Activated CD8-positive, alpha-beta T cell treated with anti-CD3 and anti-CD28 coated beads for 36 hours (primary cell): ENCODE measurements at regions not wholly inside any gene's neighbourhood (a gene's known extent, or its start where the extent isn't known, plus 50 kb on each side); places are given as distances from the start of the nearest gene placed in this dataset.

ENCODE experiments used
- ATAC-seq: fragments of 200-7000 bp; cut with Tn5 transposase; one replicate; pipeline ENCODE4 v1.10.0; 2021; ENCODE audit warnings: mild to moderate bottlenecking, moderate library complexity
- CTCF ChIA-PET: fragments of 350-600 bp; sonication (Branson Sonifier 250); formaldehyde crosslinking; loops from one replicate; lab custom pipeline; 2021; ENCODE audit warnings: antibody characterized with exemption; lab: Charles Lee
- POLR2A ChIA-PET: fragments of 350-600 bp; sonication (Branson Sonifier 250); formaldehyde crosslinking; loops from one replicate; lab custom pipeline; 2021; ENCODE audit warnings: antibody characterized with exemption; lab: Charles Lee
- DNase-seq: peaks from one replicate; pipeline ENCODE4 v3.0.0-alpha.2; 2020
- H3K27ac Mint-ChIP-seq: one replicate; pipeline ENCODE4 v1.8.0; 2021; ENCODE audit warnings: mild to moderate bottlenecking, mixed read lengths
- H3K27me3 Mint-ChIP-seq: one replicate; pipeline ENCODE4 v1.8.0; 2021; ENCODE audit warnings: mixed read lengths
- H3K36me3 Mint-ChIP-seq: one replicate; pipeline ENCODE4 v1.8.0; 2021; ENCODE audit warnings: low read depth, mixed read lengths
- H3K4me1 Mint-ChIP-seq: one replicate; pipeline ENCODE4 v1.8.0; 2021; ENCODE audit warnings: low read depth, mixed read lengths
- H3K4me3 Mint-ChIP-seq: one replicate; pipeline ENCODE4 v1.8.0; 2021; ENCODE audit warnings: mild to moderate bottlenecking, moderate library complexity, mixed read lengths
- H3K9me3 Mint-ChIP-seq: one replicate; pipeline ENCODE4 v1.8.0; 2021; ENCODE audit warnings: mixed read lengths
- intact Hi-C: fragments of 100-400 bp; cut with micrococcal nuclease; formaldehyde crosslinking; loops from one replicate; pipeline ENCODE4 v1.10.0; 2022
- TF ChIP-seq, protein P1 (sequence below): fragments of 200-600 bp; IDR thresholded peaks from one replicate; pipeline ENCODE4 v1.8.0; 2022; ENCODE audit warnings: antibody characterized with exemption, mild to moderate bottlenecking

DNA sequence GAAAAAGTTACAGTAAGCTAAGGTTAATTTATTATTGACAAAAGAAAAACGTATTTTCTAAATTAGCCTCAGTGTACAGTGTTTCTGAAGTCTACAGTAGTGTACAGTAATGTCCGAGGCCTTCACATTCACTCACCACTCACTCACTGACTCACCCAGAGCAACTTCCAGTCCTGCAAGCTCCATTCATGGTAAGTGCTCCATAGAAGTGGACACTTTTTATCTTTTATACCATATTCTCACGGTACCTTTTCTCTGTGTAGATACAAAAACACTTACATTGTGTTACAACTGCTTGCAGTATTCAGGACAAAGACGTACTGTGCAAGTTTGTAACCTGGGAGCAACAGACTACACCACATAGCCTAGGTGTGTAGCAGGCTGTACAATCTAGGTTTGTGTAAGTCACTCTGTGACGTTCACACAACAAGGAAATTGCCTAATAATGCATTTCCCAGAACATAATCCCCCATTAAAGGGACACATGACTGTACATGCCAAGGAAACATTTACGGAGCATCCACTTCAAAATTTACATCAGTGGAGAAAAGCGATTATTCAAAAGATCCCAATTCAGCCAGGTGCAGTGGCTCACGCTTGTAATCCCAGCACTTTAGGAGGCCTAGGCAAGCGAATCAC is 133.4 kb downstream of the BANF2 start:
- ATAC-seq = no peak
- Mint-ChIP-seq H3K36me3 (no peaks in the 10 kb centered on the region), H3K27ac (no peak overlapping the region), H3K4me3 (no peak overlapping the region), H3K4me1 (no peaks in the 10 kb centered on the region), H3K9me3 (no peaks in the 10 kb centered on the region), H3K27me3 (no peaks in the 10 kb centered on the region)
- CTCF ChIA-PET = no interaction called here
- TF ChIP-seq, protein P1, sequence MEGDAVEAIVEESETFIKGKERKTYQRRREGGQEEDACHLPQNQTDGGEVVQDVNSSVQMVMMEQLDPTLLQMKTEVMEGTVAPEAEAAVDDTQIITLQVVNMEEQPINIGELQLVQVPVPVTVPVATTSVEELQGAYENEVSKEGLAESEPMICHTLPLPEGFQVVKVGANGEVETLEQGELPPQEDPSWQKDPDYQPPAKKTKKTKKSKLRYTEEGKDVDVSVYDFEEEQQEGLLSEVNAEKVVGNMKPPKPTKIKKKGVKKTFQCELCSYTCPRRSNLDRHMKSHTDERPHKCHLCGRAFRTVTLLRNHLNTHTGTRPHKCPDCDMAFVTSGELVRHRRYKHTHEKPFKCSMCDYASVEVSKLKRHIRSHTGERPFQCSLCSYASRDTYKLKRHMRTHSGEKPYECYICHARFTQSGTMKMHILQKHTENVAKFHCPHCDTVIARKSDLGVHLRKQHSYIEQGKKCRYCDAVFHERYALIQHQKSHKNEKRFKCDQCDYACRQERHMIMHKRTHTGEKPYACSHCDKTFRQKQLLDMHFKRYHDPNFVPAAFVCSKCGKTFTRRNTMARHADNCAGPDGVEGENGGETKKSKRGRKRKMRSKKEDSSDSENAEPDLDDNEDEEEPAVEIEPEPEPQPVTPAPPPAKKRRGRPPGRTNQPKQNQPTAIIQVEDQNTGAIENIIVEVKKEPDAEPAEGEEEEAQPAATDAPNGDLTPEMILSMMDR = no peak
- POLR2A ChIA-PET = no interaction called here
- intact Hi-C loops = no loop called here
- no peak for DNase-seq

DNA sequence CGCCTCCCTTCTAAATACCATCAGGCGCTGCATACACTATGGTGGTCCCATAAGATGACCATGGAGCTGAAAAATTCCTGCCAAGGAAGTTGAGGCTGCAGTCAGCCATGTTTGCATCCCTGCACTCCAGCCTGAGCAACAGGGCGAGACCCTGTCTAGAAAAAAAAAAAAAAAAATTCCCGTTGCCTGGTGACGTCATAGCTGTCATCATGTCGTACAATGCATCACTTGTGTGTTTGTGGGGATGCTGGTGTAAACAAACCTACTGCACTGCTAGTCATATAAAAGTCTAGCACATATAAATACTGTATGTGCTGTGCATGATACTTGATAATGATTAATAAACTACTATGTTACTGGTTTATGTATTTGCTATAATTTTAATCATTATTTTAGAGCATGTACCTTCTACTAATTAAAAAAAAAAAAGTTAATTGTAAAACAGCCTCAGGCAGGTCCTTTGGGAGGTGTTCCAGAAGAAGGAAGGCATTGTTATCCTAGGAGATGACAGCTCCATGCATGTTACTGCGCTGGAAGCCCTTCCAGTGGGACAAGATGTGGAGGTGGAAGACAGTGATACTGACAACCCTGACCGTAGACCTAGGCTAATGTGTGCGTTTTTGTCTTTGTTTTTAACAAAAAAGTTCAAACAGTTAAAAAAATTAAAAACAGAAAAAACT is 132.6 kb downstream of the BANF2 start:
- DNase-seq (no peak), ATAC-seq (no peak)
- H3K36me3 Mint-ChIP-seq = no peaks in the 10 kb centered on the region
- no peak overlapping the region for H3K4me3 Mint-ChIP-seq
- intact Hi-C loops = no loop called here
- H3K27ac Mint-ChIP-seq = no peak overlapping the region
- H3K9me3 Mint-ChIP-seq = no peaks in the 10 kb centered on the region
- TF ChIP-seq, protein P1 = no peak
- CTCF ChIA-PET = no interaction called here
- POLR2A ChIA-PET = no interaction called here
- no peaks in the 10 kb centered on the region for H3K4me1 Mint-ChIP-seq
- H3K27me3 Mint-ChIP-seq = no peaks in the 10 kb centered on the region

DNA sequence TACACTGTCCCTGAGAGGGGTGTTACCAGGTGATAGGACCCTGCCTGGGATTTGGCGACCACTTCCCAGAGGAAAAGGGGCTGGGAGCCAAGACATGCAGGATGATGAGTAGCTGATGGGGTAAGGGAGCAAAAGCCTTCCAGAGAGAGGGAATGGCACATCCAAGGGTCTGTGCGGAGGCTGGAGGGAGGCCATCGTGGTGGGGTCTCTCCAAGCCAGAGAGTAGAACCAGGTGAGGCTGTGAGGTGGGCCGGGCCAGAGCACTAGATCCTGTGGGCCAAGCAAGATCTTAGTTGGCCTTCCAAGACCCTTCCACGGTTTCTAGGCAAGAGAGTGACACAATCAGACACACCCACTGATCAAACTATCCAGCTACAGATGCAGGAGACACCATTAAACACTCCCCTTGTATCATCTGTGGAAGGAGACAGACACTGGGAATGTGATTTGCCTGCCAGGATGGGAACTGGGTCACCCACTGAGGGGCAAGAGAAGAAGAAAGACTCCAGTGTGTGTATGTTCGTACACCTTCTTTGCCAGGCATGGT is 128.9 kb downstream of the BANF2 start:
- ChIA-PET POLR2A (no interaction called here), CTCF (no interaction called here)
- Mint-ChIP-seq H3K9me3 (no peaks in the 10 kb centered on the region), H3K4me1 (peaks cover 13% of the 10 kb centered on the region), H3K27me3 (no peaks in the 10 kb centered on the region), H3K27ac (no peak overlapping the region), H3K4me3 (no peak overlapping the region), H3K36me3 (no peaks in the 10 kb centered on the region)
- ATAC-seq (no peak), DNase-seq (no peak)
- intact Hi-C loops = no loop called here
- TF ChIP-seq, protein P1 = no peak

DNA sequence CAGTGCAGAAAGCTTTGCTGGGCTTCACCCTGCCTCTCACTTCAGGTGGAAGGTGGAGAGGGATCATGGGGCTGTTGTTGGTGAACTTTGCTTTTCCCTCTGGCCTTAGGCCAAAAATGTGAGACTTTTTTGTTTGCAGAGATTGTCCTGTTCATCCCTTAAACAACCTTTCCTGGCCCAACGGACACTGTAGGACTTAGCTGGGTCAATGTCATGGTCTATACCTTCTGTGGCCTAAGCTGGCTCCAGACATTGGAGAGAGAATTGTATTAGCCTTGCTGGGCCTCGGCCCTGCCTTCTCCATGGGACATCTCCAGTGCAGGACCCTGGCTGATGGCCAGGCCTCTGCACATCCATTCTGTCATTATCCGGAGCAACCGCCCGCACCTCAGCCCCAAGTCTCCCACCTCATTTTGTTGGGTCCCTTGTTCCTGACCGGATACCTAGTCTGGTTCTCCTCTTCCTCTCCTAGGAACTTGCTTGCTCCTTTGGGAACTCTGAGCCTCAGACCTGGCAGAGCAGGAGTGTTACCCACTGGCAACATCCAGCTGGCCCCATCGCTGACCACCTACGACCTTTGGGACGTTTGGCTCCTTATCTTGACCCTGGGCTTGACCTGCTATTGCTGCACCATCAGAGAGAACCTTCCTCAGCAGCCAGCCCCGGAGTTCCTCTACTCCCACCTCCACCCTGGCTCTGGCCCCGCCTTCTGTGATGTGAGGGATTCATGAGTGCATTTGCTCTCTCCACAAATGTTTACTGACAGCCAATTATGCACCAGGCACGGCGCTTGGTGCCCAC is 128.2 kb downstream of the BANF2 start:
- POLR2A ChIA-PET = no interaction called here
- no peak for ATAC-seq

More for the DNA sequence above, 128.2 kb downstream of the BANF2 start:
- CTCF ChIA-PET = no interaction called here
- intact Hi-C loops = no loop called here
- no peaks in the 10 kb centered on the region for H3K27me3 Mint-ChIP-seq
- no peak overlapping the region for H3K27ac Mint-ChIP-seq
- TF ChIP-seq, protein P1 = no peak
- no peak overlapping the region for H3K4me3 Mint-ChIP-seq
- DNase-seq = no peak
- H3K4me1 Mint-ChIP-seq = peaks cover 13% of the 10 kb centered on the region
- H3K36me3 Mint-ChIP-seq = no peaks in the 10 kb centered on the region
- no peaks in the 10 kb centered on the region for H3K9me3 Mint-ChIP-seq
